Right lobe of liver (tissue), 4 donors: ENCODE measurements at regions not wholly inside any gene's neighbourhood (a gene's known extent, or its start where the extent isn't known, plus 50 kb on each side); places are given as distances from the start of the nearest gene placed in this dataset.

Experiments
- CTCF ChIP-seq, 4 donors: fragments of 200-600 bp in 3 of 4; fragments of 450-650 bp in 1 of 4; IDR thresholded peaks; one replicate each; pipeline versions ENCODE4 v1.5.1 to v1.8.0; 2016 to 2022; ENCODE audit warnings: antibody characterized with exemption in 4 of 4, mild to moderate bottlenecking in 2 of 4
- POLR2A ChIP-seq: fragments of 450-650 bp; IDR thresholded peaks from one replicate; pipeline ENCODE4 v1.6.1; 2017; ENCODE audit warnings: antibody characterized with exemption, mild to moderate bottlenecking
- donor health status: DM: no; HTN: no; CAD: no.
- donor health status: DM: no; HTN: no; CAD: no.
- donor health status: DM: no; HTN: yes; CAD: no.

DNA sequence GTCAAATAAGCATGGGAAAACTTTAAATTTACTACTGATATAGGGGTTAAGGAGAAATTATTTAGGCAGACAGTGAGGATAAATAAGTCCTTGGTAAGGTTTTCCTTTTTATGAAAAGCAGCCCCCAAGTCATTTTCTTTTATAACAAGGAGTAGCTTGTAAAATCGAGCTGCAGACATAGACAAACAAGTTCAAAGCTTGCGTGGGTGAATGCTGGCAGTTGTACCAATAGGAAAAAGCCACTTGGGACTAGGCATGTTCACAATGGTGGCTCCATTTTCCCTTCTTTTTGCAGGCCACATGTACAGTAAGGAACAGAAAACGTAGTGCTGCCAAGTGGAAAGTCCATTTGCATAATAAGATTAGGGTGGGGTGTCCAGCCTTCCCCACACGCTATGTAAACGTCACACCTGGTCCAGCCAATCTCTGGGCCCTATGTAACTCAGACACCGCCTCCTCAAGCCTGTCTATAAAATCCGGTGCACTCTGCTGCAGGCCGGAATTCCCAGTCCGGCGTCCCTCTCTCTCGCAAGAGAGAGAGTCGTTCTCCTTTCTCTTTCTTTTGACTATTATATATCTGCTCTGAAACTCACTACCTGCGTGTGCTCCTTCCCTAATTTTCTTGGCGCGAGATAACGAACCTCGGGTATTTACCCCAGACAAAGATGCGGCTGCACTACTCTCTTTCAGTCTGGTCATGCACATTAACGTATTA is 217.1 kb upstream of the MAN1A1 start:
- TF ChIP-seq CTCF (IDR thresholded peaks at IDR 0.05) (no peak), POLR2A (no peak)
